Naive thymus-derived CD8-positive, alpha-beta T cell (primary cell): ENCODE measurements at regions not wholly inside any gene's neighbourhood (a gene's known extent, or its start where the extent isn't known, plus 50 kb on each side); places are given as distances from the start of the nearest gene placed in this dataset.
"Not testable (repeated sequence)": the region's sequence is repeated elsewhere in the genome, so short reads cannot be mapped to it uniquely, and the experiment has no call there.

ENCODE experiments used
- ATAC-seq, 2 donors: fragments of 150-1000 bp; cut with Tn5 transposase in 1 of 2; sonication (Bioruptor Pico), chemical (Tn5 transposase) in 1 of 2; 1 replicate in 1 of 2; 2 replicates in 1 of 2; pipeline ENCODE4 v1.10.0; 2021; ENCODE audit warnings: mild to moderate bottlenecking in 2 of 2, moderate library complexity in 2 of 2
- POLR2A ChIA-PET: fragments of 350-600 bp; sonication (Branson Sonifier 250); formaldehyde crosslinking; loops from one replicate; lab custom pipeline; 2021; ENCODE audit warnings: antibody characterized with exemption; lab: Charles Lee
- DNase-seq, 10 donors: peaks; one replicate each; pipeline versions ENCODE4 v3.0.0 to v3.0.0-alpha.2; 2020 to 2022
- H3K27ac Mint-ChIP-seq, 10 donors: one replicate each; pipeline ENCODE4 v1.8.0; 2020 to 2022; ENCODE audit warnings: mild to moderate bottlenecking in 10 of 10, mixed read lengths in 10 of 10, moderate library complexity in 4 of 10, inconsistent platforms in 1 of 10
- H3K27me3 Mint-ChIP-seq, 5 donors: one replicate each; pipeline ENCODE4 v1.8.0; 2021 to 2022; ENCODE audit warnings: mixed read lengths in 5 of 5
- H3K36me3 Mint-ChIP-seq, 3 donors: one replicate each; pipeline ENCODE4 v1.8.0; 2020 to 2022; ENCODE audit warnings: mixed read lengths in 3 of 3, mild to moderate bottlenecking in 2 of 3, inconsistent platforms in 1 of 3
- H3K4me1 Mint-ChIP-seq, 4 donors: one replicate each; pipeline ENCODE4 v1.8.0; 2021 to 2022; ENCODE audit warnings: mixed read lengths in 4 of 4
- H3K4me3 Mint-ChIP-seq, 10 donors: one replicate each; pipeline ENCODE4 v1.8.0; 2020 to 2022; ENCODE audit warnings: mild to moderate bottlenecking in 10 of 10, mixed read lengths in 10 of 10, moderate library complexity in 6 of 10, inconsistent platforms in 1 of 10
- H3K9me3 Mint-ChIP-seq, 9 donors: one replicate each; pipeline ENCODE4 v1.8.0; 2020 to 2022; ENCODE audit warnings: mixed read lengths in 9 of 9, mild to moderate bottlenecking in 3 of 9, inconsistent platforms in 1 of 9, moderate library complexity in 1 of 9

DNA sequence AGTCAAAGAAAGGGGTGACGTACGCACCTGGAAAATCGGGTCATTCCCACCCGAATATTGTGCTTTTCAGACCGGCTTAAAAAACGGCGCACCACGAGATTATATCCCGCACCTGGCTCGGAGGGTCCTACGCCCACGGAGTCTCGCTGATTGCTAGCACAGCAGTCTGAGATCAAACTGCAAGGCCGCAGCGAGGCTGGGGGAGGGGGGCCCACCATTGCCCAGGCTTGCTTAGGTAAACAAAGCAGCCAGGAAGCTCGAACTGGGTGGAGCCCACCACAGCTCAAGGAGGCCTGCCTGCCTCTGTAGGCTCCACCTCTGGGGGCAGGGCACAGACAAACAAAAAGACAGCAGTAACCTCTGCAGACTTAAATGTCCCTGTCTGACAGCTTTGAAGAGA lies 117.0 kb upstream of the PTBP2 start:
- DNase-seq, H3K9me3 Mint-ChIP-seq, H3K27me3 Mint-ChIP-seq, H3K4me1 Mint-ChIP-seq, POLR2A ChIA-PET, H3K36me3 Mint-ChIP-seq, ATAC-seq, H3K4me3 Mint-ChIP-seq, H3K27ac Mint-ChIP-seq: not testable (repeated sequence)

DNA sequence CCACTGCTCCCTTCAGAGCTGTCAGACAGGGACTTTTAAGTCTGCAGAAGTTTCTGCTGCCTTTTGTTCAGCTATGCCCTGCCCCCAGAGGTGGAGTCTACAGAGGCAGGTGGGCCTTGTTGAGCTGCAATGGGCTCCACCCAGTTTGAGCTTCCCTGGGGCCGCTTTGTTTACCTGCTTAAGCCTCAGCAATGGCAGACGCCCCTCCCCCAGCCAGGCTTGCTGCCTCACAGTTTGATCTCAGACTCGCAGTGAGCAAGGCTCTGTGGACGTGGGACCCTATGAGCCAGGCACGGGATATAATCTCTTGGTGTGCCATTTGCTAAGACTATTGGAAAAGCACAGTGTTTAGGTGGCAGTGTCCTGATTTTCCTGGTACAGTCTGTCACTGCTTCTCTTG lies 104.2 kb upstream of the PTBP2 start:
- H3K4me1 Mint-ChIP-seq, H3K4me3 Mint-ChIP-seq, POLR2A ChIA-PET, DNase-seq, H3K27ac Mint-ChIP-seq, ATAC-seq, H3K36me3 Mint-ChIP-seq: not testable (repeated sequence)
- H3K9me3 Mint-ChIP-seq = peaks cover 1 to 24% (median 11%) of the 10 kb centered on the region in 9 donors
- H3K27me3 Mint-ChIP-seq = peaks cover 4 to 31% (median 6%) of the 10 kb centered on the region in 5 donors

DNA sequence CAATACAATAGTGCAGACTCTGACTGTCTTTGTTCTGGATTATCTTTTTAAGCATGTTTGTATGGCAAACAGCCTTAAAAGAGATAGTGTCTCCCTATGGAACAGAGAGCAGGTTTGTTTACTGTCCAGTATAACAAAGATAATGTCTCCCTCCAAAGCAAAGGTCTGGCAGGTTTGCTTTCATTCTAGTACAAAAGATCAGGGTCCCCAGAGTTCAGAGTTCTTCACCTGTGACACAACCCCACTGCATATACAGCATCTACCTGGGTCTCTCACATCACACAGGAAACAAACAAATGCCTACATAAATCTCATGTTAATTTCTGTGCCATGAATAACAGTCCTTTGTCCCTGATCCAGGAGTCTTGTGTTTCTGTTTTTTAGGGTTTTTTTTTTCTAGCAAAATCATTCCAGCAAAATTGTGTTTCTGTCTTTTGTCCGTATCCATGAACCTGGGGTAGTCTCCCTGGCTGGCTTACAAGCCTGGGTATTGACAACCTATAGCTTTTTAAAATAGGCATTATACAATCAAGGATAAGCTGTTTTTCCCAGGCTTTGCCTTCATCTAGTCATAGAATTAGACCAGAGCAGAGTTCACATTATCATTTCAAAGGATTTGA lies 89.4 kb upstream of the PTBP2 start:
- Mint-ChIP-seq H3K36me3 (no peaks in the 10 kb centered on the region), H3K4me1 (no peaks in the 10 kb centered on the region), H3K27ac (no peak overlapping the region), H3K4me3 (no peak overlapping the region), H3K27me3 (peaks cover 0 to 9% (median 4%) of the 10 kb centered on the region in 5 donors), H3K9me3 (no peaks in the 10 kb centered on the region)
- POLR2A ChIA-PET = no interaction called here
- DNase-seq (no peak), ATAC-seq (no peak)

DNA sequence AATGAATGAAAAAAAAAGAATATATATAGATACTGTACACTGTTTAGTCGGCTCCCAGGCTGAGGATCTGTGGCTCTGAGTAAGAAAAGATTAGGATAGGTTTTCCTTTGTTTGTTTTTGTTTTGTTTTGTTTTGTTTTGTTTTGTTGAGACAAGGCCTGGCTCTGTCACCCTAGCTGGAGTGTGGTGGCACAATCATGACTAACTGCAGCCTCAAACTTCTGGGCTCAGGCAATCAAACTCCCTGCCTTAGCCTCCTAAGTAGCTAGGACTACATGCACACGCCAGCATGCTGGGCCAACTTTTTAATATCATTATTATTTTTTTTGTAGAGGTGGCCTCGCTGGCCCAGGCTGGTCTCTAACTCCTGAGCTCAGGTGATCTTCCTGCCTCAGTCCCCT lies 87.9 kb upstream of the PTBP2 start:
- no peaks in the 10 kb centered on the region for H3K9me3 Mint-ChIP-seq
- ATAC-seq = no peak
- H3K27me3 Mint-ChIP-seq = peaks cover 0 to 9% (median 2%) of the 10 kb centered on the region in 5 donors
- POLR2A ChIA-PET = no interaction called here
- no peak for DNase-seq
- H3K4me1 Mint-ChIP-seq = no peaks in the 10 kb centered on the region
- H3K27ac Mint-ChIP-seq = no peak overlapping the region
- no peaks in the 10 kb centered on the region for H3K36me3 Mint-ChIP-seq
- no peak overlapping the region for H3K4me3 Mint-ChIP-seq

DNA sequence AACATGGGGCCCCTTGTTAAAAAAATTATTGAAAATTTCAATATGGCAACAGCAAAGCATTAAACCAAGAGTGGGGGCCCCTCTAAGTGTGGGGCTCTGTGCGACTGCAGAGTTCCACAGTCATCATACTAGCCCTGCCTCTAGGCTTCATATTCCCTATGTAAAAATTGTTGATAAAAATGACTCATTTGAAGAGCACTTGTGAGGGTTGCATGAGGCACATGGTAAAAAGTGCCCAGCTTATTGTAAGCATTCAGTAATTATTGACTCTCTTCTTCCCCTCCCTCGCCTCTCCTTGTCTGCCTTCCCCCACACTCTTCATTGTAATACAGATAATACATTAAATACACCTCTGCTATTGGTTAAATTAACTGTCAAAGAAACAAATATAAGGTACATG lies 86.7 kb upstream of the PTBP2 start:
- DNase-seq (no peak), ATAC-seq (no peak)
- Mint-ChIP-seq H3K9me3 (no peaks in the 10 kb centered on the region), H3K4me1 (no peaks in the 10 kb centered on the region), H3K27me3 (peaks cover 0 to 9% (median 2%) of the 10 kb centered on the region in 5 donors), H3K4me3 (no peak overlapping the region), H3K36me3 (no peaks in the 10 kb centered on the region), H3K27ac (no peak overlapping the region)
- POLR2A ChIA-PET = no interaction called here

DNA sequence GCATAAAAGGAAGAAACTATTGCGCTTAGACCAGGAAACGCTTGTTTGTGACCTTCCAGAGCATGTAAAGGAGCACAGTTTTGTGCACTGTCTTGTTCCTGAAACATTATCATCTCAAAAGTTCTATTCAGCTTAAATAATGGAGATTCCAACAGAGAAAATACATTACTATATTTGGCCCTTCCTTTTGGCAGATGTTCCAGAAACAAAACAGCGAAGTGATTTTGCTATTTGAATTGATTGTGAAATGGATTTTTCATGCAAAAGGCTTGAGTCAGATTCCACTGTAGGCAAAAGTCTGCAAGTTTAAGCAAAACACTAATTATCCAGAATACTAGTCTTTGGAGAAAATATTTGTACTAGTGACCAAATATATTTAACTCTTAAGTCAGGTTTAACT lies 80.3 kb upstream of the PTBP2 start:
- peaks cover 4 to 14% (median 6%) of the 10 kb centered on the region in 5 donors for H3K27me3 Mint-ChIP-seq
- no peaks in the 10 kb centered on the region for H3K9me3 Mint-ChIP-seq
- no peak for ATAC-seq
- no peaks in the 10 kb centered on the region for H3K4me1 Mint-ChIP-seq
- no peak overlapping the region for H3K27ac Mint-ChIP-seq
- no peaks in the 10 kb centered on the region for H3K36me3 Mint-ChIP-seq
- POLR2A ChIA-PET = no interaction called here
- no peak for DNase-seq
- H3K4me3 Mint-ChIP-seq = no peak overlapping the region

DNA sequence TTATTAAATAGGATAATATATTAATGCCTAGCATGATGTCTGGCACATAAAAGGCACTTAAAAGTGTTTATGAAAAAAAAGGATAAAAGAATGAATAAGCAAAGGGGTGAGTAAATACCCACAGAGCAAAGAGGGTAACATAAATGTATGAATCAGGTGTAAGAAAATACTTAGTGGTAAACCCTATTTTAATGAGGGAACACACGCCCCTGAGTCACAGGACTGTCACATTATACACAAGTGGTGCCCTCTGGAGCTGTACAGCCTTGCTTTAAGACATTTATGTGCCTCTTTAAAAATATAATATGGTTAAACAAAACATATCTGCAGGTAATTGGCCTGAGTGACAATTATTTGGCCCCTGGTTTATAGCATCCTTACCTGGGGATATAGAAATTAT lies 78.1 kb upstream of the PTBP2 start:
- Mint-ChIP-seq H3K4me1 (no peaks in the 10 kb centered on the region), H3K27me3 (peaks cover 4 to 14% (median 11%) of the 10 kb centered on the region in 5 donors), H3K9me3 (no peaks in the 10 kb centered on the region), H3K36me3 (no peaks in the 10 kb centered on the region), H3K27ac (no peak overlapping the region), H3K4me3 (no peak overlapping the region)
- POLR2A ChIA-PET = no interaction called here
- ATAC-seq (no peak), DNase-seq (no peak)

DNA sequence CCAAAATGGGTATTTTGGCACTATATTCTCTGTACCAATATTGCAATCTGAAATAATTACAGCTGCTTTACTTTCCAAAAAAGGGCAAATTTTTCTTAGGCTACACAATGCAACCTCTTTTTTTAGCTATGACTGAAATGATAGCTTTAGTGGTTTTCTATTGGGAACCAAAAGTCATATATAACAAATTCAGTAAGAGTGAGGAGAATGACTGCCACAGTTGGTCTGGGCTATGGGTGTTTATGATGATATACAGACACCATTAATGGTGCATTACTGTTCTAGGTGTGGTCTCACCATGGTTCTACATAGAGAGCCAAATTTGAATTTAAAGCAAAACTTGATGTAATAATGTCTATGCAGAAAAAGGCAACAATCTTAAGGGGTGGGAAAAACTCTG lies 72.3 kb upstream of the PTBP2 start:
- Mint-ChIP-seq H3K4me1 (no peaks in the 10 kb centered on the region), H3K4me3 (no peak overlapping the region), H3K36me3 (peaks cover 0 to 7% (median 0%) of the 10 kb centered on the region in 3 donors), H3K27me3 (peaks cover 7 to 26% (median 9%) of the 10 kb centered on the region in 5 donors), H3K9me3 (peaks cover 0 to 13% (median 3%) of the 10 kb centered on the region in 9 donors), H3K27ac (no peak overlapping the region)
- POLR2A ChIA-PET = no interaction called here
- ATAC-seq = no peak
- DNase-seq = no peak

DNA sequence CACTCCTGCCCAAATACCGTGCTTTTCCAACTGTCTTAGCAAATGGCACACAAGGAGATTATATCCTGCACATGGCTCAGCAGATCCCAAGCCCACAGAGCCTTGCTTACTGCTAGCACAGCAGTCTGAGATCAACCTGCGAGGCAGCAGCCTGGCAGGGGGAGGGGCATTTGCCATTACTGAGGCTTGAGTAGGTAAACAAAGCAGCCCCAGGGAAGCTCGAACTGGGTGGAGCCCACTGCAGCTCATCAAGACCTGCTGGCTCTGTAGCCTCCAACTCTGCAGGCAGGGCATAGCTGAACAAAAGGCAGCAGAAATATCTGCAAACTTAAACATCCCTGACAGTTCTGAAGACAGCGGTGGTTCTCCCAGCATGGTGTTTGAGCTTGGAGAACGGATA lies 70.1 kb upstream of the PTBP2 start:
- peaks cover 3 to 22% (median 8%) of the 10 kb centered on the region in 5 donors for H3K27me3 Mint-ChIP-seq
- H3K4me1 Mint-ChIP-seq = no peaks in the 10 kb centered on the region
- no peak overlapping the region for H3K4me3 Mint-ChIP-seq
- H3K27ac Mint-ChIP-seq = no peak overlapping the region
- peaks cover 0 to 7% (median 2%) of the 10 kb centered on the region in 3 donors for H3K36me3 Mint-ChIP-seq
- ATAC-seq = no peak
- no peak for DNase-seq
- peaks cover 0 to 23% (median 11%) of the 10 kb centered on the region in 9 donors for H3K9me3 Mint-ChIP-seq
- POLR2A ChIA-PET = no interaction called here

DNA sequence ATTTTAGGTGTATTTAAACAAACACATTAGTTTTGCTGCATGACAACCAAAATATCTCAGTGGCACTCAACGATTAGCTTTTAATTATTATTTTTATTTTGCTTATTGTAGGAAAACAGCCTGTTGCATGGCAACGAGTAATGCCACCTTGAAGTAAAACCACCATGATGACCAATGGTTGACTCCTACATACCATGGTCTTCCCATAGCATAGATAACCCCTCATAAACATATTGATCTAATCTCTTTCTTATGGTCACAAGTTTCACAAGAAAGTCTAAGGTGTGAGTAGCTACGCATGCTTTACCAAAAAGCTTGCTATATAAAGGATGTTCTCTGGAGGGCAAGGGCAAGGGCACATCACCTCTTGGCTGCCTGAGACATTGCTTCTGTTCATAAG lies 61.5 kb upstream of the PTBP2 start:
- POLR2A ChIA-PET = no interaction called here

DNA sequence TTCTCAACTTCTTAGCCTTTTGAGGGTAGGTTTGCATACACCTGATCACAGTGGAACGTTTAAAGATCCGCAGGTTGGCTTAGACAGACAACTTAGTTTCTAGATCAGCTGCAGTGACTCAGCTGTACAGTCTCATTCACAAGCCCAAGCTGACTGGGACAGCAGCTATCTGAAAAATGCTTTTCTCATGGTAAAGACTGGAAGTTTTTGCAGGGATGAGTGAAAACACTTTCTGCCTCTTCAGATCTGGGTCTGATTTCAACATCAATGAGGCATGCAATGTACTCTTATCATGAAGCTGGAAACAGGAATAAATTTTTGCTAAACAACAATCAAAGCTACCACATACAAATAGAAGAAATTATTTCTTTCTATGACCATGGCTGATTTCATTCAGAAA lies 61.1 kb upstream of the PTBP2 start:
- Mint-ChIP-seq H3K4me1 (no peaks in the 10 kb centered on the region), H3K27me3 (no peaks in the 10 kb centered on the region), H3K4me3 (no peak overlapping the region), H3K9me3 (peaks cover 12 to 61% (median 17%) of the 10 kb centered on the region in 9 donors), H3K36me3 (peaks cover 0 to 2% (median 0%) of the 10 kb centered on the region in 3 donors), H3K27ac (no peak overlapping the region)
- ATAC-seq = no peak
- POLR2A ChIA-PET = no interaction called here
- DNase-seq = no peak

More for the DNA sequence above, 61.5 kb upstream of the PTBP2 start:
- DNase-seq = no peak
- no peak overlapping the region for H3K27ac Mint-ChIP-seq
- no peaks in the 10 kb centered on the region for H3K4me1 Mint-ChIP-seq
- H3K4me3 Mint-ChIP-seq = no peak overlapping the region
- peaks cover 0 to 2% (median 0%) of the 10 kb centered on the region in 3 donors for H3K36me3 Mint-ChIP-seq
- H3K27me3 Mint-ChIP-seq = no peaks in the 10 kb centered on the region
- H3K9me3 Mint-ChIP-seq = peaks cover 12 to 65% (median 21%) of the 10 kb centered on the region in 9 donors
- ATAC-seq = no peak
